ENCODE measurements at regions not wholly inside any gene's neighbourhood (a gene's known extent, or its start where the extent isn't known, plus 50 kb on each side); places are given as distances from the start of the nearest gene placed in this dataset.

DNA sequence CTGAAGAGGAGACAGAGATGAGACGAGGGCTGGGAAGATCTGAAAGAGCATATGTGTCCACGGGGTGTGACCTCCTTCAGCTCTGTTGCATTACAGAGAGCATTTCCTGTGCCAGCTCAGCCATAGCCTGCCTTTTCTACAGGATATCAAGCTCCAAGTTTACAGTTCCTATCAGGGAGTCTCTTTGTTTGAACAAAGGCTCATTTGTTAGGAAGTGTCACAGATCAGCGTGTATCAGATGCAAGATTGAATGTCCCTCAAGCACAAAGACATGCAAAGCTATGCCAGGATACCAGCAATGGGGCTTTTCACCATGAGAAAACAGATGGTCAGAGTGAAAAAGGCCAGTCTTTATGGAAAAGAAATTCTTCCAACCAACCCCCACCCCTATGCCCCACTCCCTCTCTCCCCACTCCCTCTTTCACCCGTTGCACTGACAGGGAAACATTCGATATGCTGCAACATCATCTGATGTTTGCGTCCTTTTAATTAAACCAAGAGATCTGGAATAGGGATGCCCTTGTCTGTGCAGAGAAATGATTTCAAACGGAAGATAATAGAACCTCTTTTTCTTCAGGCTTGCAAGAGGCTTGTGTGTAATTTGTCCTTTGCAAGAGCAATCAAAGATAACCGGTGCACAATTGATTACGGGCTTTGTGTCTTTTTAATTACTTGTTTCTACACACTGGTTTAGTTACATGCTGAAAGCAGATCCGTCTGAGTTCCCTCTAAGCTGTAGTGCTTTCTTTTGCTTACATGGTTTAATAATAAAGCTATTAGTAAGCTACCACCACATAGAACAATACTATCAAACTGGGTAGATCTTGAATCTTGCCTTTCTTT is 263.1 kb upstream of the RGMB start:
- TF ChIP-seq CTCF (IDR thresholded peaks at IDR 0.05) = no peak
- TF ChIP-seq POLR2A (IDR thresholded peaks at IDR 0.05) = no peak
